HG03442 (cell line): ENCODE measurements at regions not wholly inside any gene's neighbourhood (a gene's known extent, or its start where the extent isn't known, plus 50 kb on each side); places are given as distances from the start of the nearest gene placed in this dataset.

Source experiments
- ATAC-seq: cut with Tn5 transposase; IDR thresholded peaks from one replicate; pipeline ENCODE4 v1.9.1; 2021; ENCODE audit warnings: mild to moderate bottlenecking, moderate library complexity; ENCODE audit not compliant: unreplicated experiment

DNA sequence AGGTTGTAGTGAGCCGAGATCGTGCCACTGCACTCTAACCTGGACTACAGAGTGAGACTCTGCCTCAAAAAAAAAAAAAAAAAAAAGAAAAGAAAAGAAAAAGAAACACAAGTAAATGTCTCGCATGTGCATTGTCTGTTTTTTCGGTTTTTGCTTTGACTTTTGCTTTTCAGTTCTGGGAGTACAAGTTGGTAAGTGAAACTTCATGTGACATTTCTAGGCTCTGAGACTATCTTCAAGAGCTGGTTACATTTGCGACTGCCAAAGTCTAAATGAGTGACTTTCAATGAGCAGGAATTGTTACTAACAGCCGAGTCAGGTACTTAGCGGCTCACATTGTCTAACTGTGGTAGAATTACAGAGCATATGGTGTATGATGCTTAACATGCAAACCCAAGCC, 107.0 kb upstream of the CELF2 start:
- no peak for ATAC-seq

DNA sequence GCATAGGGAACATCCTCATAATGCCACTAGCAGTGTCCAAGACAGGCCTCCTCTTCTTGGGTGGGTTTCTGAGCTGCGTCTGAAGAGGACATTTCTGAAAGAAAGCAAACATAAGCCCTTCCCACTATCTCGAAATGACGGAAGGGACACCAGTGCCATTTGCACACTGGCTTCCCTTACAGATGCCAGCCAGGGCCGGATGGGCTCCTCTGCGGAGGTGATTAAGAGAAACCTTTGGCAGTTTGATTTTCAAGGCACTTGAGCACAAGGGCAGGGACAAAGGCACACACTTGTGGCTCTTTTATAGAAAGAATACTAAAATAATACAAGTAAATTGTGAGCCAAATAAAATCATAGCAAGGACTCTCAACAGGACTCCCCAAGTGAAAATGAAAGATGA, 106.6 kb upstream of the CELF2 start:
- no peak for ATAC-seq

DNA sequence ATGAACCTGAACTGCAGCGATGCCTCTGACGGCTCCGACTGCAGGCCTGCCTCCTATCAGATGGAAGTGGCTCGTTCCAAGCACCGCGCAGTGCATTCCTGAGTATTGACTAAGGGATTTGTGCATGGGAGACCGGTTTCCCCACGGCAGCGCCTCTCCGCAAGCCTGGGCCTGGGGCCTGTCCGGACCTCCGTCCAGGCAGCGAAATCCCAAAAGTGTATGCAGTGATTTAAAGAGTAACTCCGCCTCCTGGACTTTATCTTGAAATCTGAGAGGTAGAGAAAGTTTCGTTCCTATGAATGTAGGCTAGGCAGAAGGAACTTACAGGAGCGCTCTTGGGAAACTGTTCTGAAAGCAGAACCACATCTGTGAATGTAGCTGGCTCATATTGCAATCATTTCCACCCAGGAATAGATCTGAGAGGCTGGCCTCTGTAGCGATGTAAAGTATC, 106.2 kb upstream of the CELF2 start:
- no peak for ATAC-seq

DNA sequence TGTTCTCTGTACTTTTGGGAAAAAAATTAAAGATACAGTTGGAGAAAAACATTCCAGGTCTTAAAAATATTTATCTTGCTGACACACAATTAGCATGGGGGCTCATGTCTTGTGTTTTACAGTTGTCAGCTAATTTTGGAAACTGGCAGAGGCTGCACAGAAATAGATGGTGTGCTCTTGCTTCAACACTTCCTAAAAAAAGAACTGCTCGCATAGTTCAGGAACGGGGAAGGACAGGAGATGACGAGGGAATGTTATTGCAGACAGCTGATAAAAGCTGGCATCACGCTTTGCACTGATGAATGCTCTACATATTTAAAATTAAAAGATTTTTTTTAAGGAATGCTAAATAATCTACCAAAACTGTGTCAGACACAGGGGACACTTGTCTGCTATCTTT, 103.5 kb upstream of the CELF2 start:
- no peak for ATAC-seq

DNA sequence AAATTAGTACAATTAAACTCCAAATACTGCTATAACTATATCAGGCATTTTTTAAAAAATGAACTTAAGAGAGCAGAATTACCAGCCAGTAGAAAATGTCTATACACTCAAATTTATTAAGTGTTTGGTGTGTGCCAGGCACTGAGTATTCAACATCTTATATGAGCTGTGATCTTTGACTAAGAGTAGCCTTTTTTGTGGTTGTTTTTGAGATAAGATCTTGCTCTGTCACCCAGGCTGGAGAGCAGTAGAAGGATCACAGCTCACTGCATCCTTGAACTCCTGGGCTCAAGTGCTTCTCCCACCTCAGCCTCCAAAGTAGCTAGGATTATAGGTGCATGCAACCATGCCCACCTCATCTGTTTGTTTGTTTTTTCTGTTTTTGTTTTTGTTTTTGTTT, 102.5 kb upstream of the CELF2 start:
- ATAC-seq: no peak

DNA sequence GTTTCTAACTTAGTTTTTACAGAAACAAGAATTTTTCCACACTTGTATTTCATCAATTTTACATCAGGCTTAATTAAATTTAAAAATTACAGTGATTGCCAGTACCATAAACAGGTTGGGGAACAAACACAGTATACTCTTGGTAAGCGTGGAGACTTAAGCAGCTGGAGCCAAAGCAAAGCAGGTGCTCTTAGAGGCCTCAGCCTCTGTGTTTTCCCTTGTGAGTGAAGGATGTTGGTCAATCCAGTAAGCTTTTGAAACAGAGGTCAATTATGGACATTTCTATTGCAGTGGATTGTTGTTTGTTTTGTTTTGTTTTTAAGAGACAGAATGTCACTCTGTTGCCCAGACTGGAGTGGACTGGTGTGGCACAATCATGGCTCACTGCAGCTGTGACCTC, 100.6 kb upstream of the CELF2 start:
- no peak for ATAC-seq

DNA sequence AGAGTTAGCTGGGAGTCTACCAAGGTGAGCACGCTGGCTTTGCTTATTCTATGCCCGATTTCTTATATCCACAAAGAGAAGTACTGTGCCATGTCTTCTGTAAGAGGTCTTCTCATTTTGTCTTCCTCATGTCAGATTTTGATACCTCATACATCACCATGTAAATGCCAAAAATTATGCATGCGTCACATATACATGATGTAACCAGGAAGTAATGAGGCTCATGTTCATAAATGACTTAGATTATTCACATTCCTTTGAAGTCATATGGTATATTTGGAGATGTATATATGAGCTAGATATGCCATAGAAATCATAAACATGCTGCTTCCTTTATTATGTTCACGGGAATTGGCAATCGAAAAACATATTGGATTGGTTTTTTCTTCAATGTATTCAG, 97.7 kb upstream of the CELF2 start:
- no peak for ATAC-seq

DNA sequence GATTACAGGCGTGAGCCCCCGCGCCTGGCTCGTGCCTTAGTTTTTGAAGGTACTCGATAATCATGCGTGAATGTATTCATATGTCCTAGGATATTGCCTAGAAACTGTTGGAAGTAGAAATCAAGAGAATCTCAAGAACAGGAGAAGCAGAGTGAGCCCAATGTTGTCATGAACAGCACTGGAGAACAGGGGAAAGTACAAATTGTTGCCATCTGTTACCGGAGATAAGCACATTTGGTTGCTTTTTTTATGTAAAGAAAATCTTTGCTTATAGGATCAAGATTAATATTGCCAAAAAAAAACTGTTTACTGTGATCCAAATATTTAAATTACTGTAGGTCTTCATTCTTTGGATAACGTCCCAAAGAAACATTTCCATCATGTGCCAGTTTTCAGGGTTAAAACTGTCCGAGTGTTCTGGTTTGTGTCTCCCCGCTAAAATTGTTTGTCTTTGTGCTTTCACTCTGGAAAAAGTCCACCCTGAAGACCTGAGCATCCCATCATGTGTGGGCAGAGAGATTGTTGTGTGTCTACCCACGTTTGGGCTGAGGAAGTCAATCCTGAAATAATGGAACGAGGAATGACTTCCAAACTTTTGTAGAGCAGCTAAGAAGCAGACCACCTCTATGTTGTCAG, 95.7 kb upstream of the CELF2 start:
- no peak for ATAC-seq

DNA sequence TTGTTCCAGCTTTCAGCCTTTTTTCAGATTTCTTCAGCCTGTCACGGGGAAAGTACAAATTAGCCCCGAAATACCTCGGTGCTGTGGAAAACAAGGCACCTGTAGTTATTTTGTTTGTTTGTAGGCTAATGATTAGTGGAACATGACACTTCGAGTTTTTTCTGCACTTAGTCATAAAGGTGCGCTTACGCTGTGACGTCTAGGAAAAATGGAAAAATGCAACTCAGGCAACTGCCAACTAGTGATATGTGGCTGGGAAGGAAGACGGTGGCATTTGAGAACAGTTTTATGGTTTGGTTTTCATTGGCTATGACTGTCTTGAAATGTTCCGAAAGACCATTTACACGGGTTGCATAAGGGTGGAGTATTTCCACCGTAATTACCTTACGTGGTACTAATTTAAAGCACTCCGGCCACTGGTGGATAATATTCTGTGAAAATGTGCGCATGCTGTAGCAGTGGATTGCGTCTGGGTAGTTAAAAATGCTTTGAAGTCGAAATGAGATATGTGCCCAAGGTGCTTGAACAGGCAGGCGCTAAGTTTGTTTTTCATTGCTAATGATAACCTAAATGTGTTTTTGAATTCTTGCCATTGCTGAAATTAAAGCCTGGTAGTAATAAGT, 94.5 kb upstream of the CELF2 start:
- ATAC-seq: no peak

DNA sequence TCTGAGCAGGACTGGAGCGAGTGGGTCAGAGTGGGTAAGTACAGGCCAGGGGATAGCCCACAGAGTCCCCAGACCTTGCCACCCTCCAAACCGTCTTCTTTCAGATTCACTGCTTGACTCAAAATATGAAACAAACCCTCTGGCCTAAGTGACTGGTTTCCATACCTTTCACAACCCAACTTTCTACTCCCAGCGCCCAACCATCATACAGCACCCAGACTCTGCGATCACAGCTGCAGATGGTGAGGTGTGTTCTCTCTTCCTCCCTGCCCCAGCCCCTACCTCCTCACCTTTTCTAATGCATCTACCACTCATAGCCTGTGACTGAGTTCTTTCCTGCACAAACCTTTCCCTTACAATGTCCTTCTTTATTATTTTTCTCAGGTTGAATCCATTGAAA, 92.0 kb upstream of the CELF2 start:
- ATAC-seq: no peak

DNA sequence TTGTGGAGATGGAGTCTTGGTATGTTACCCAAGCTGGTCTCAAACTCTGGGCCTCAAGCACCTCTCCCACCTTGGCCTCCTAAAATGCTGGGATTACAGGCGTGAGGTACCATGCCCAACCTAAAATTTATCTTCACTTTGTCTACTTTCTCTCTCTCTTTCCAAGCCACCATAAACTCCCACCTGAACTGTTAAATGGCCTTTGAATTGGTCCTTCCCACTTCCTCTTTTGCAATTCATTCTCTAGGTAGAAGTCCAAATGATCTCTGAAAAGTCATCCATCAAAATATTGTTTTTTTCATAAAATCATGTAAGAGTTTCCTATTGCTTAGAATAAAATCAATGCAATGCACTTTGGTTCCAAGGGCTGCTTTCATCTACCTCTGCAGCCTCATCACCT, 90.1 kb upstream of the CELF2 start:
- ATAC-seq: no peak

DNA sequence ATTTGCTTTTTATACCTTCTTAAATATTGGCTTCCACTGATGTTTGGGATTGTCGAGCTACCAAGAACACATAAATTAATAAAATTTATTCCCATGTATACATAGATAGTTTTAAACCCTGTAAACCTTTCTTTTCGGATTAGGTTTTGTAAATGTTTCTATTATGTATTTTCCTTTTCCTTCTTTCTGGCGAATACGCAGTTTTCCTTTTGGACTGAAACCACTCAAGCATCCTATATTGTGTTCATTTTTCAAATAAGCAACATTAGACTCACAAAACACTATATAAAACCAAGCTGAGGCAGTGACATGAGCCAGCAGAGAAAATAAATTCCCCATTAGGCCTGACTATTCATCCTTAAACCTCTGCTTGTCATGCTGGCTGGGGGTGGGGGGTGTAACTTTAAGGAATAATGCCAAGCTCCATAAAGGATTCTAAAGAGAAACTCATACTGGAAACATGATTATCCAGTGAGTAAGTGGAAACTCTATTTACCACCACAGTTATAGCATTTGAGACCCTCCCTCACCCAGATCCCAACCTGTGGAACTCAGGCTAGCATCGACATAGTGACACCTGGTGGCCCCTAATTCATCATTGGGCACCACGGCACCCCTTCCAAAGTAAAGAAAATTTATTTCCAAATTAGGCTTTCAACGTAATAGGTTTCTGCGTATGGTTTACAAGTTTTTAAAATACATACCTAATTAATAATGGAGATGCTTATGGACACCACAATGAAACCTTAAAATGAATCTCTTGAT, 86.5 kb upstream of the CELF2 start:
- no peak for ATAC-seq

DNA sequence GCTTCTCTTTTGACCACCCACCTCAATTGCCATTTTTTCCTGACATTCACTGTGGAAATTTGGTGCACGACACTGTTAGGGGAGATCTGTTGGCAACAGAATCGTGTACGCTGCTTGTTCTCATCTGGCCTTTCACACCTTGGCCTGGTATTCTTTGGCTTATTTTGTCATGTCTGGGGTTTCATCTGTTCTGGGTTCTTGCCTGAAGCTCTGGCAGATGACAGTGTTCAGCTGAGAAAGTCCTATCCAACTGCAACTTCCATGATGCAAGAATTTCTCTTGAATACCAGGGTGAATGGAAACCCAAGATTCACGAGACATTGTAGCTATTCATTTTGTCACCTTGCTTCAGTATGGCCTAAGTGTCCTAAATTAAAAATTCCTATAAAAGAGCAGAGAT, 82.6 kb upstream of the CELF2 start:
- ATAC-seq: no peak

DNA sequence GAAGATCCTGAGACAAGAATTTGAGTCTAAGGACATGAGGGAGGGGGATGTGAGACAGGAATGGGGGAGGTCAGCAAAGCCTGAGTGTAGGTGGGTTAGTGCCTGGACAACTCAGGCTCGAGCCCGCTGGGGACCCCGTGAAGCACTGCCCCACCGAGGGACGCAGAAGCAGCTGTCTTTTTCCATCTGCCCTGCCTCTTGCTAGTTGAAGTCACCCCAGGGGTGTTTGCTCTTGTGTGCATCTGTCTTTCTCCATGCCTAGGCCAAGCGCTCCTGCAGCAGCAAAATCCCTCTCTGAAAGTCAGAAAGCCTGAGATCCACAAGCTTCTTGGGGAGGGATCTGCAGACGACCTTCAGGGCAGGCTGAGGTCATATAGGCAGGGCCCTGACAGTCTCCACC, 79.0 kb upstream of the CELF2 start:
- no peak for ATAC-seq

DNA sequence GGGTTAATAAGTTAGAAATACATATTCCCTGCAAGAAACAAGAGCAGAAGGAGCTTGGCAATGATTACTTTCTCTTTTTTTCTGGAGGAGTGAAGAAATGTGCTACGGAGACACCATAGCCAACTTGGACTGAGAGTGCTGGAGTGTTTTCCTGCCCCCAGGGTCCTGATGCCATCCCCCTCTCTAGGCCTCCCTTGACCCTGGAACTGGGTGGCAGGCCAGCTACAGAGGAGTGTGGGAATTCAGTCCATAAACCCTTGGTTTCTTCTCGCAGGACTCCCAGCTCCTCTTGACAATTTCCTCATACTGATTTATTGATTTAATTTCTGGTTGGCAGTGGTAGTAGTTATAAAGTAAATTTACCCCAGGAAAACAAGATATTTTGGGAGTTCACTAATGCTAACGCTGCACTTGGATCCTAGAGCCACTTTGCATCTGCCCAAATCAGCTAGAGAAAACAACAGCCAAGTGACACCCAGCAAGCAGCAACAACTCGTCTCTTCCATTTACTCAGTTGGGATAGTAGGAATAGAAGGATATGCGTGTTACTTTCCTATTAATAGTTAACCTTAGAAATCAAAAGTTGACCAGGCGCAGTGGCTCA, 76.4 kb upstream of the CELF2 start:
- no peak for ATAC-seq

DNA sequence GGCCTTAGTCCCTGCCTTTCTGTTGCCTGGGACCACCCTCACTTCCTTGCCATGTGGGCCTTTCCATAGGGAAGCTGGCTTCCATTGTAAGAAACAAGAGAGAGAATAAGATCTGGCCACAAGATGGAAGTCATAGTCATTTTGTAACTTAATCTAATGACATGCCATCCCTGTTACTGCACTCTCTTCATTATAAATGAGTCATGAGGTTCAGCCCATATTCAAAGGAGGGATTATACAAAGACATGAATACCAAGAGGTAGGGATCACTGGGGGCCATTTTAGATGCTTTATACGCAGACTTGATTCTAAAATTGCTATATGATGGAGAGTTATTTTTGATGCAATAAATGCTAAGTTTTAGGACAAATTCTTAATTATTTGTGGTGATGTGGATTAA, 75.2 kb upstream of the CELF2 start:
- ATAC-seq: no peak

DNA sequence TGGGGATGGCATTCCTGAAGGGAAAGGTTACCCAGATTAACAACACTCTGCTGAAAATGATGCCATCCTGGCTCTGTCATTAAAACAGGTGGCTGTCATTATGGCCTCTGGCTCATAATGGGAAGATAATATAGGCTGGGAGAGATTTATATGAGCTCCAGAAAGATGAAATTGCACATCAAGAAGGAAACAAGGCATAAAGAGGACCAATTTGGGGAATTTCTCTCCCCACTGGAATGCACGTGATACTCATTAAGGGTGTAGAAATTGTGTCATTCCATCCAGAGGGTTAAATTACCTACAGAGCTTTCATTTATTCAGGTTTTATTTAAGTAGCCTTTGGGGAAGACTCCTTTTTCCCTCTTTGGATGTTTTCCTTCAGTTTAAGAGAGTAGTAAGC, 71.6 kb upstream of the CELF2 start:
- ATAC-seq: no peak

DNA sequence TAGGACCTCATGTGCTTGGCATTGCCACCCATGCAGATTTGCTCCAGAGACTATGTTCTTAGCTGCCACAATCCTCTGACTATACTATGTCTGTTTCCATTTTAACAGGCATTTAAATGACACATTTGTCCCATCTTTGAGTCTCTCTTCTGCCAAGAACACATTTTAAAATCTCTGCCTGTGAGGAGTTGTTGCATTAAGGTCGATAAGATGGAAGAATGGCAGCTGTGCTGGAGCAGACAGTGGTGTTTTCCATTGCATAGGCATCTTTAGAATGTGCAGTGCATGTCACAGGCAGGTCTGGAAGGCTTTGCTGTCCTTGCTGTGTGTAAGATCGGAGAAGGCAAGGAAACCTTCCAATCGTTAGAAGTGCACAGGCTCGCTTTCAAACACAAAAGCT, 70.9 kb upstream of the CELF2 start:
- ATAC-seq: no peak

DNA sequence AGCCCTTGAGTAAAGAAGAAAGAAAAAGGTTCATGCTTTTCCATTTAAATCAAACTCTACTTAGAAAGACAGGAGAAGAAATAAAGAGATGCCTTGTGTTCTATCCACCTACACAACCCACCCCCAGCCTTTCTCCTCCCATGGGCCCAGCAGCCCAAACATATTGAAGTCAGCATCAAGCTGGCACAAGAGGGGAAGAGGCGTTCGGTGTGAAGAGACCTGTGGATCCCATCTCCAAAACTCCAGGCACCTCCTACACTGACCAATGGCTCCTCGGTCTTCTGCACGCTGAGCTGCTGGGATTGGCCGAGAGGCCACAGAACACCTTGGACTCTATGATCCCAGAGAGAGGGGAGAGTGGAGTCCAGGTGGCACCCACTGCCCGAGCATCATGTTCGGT, 66.0 kb upstream of the CELF2 start:
- no peak for ATAC-seq

DNA sequence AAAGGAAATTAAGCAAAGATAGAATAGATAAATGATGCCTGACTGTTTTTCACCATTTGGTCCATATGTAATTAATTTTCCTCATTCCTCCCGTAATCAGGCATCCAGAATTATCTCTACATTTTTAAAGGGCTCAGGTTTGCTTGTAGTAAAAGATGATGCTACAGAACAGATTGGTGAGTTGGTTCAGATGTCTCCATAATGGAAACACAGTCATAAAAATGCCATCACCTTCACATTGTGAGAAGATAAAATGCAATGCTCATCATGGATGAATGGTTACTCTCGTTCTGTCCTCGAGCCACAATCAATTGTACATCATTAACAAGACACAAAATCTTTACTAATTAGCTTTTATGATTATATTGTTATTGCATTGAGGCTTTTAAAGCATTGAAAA, 64.9 kb upstream of the CELF2 start:
- no peak for ATAC-seq

DNA sequence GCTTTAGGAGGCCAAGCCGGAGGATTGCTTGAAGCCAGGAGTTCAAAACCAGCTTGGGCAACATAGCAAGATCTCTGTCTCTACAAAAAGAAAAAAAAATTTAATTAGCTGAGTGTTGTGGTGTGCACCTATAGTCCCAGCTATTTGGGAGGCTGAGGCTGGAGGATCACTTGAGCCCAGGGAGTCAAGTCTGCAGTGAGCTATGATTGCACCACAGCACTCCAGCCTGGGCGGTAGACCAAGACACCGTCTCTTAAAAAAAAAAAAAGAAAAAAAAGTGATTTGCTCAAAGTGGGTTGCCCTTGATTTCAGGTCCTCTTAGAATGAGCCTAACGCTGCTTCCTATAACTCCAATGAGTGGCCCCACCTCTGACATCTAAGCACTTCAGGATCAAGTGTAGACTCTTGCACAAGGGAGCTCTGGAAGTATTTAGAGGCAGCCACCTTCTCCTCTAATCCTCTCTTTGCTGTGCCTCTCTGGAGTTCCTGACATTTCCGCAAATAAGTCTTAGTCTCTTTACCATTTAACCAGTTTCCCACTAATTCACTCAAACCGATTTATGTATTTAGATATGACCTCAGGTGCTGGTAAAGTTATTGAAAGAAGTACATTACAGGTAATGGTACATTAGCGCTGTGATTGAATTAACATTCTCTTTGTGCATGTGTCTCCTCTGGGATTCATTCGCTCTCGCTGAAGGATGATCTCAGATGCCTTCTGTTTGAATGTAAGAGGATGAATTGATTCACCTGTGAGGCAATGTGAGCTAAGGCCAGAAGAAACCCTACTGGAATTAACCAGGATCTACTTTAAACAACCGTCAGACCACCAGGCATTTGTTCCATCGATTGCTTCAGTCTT, 60.8 kb upstream of the CELF2 start:
- no peak for ATAC-seq
